GM18951 (cell line): ENCODE measurements at regions not wholly inside any gene's neighbourhood (a gene's known extent, or its start where the extent isn't known, plus 50 kb on each side); places are given as distances from the start of the nearest gene placed in this dataset.

Experiments
- POLR2A ChIP-seq: IDR thresholded peaks from 4 replicates; pipeline ENCODE4 v1.6.1; 2011; ENCODE audit warnings: mild to moderate bottlenecking; ENCODE audit not compliant: insufficient read length, insufficient read depth; ENCODE audit errors: extremely low read depth
- in situ Hi-C: fragments of 300-500 bp; cut with MboI; formaldehyde crosslinking; loops from one replicate; pipeline ENCODE4 v1.12.0; 2022; ENCODE audit warnings: low sequenced_read_pairs, mixed read lengths, inconsistent platforms; ENCODE audit not compliant: unreplicated experiment

- in situ Hi-C loops = no loop called here
- TF ChIP-seq POLR2A = no peak
These were observed 975.7 kb upstream of the ZEB2 start for GRCh38 chr2:145495590-145495989.

- TF ChIP-seq POLR2A = no peak
- in situ Hi-C loops = no loop called here
These were observed 974.5 kb upstream of the ZEB2 start for GRCh38 chr2:145494441-145494840.

- TF ChIP-seq POLR2A = no peak
These were observed 968.7 kb upstream of the ZEB2 start for GRCh38 chr2:145488571-145488970.

GRCh38 chr2:145484448-145485097, 964.7 kb upstream of the ZEB2 start:
- in situ Hi-C loops = no loop called here
- TF ChIP-seq POLR2A = no peak

More at GRCh38 chr2:145488571-145488970, 968.7 kb upstream of the ZEB2 start:
- in situ Hi-C loops = no loop called here

- no peak for TF ChIP-seq POLR2A
- in situ Hi-C loops = no loop called here
These were observed 963.9 kb upstream of the ZEB2 start for GRCh38 chr2:145483854-145484253.

DNA sequence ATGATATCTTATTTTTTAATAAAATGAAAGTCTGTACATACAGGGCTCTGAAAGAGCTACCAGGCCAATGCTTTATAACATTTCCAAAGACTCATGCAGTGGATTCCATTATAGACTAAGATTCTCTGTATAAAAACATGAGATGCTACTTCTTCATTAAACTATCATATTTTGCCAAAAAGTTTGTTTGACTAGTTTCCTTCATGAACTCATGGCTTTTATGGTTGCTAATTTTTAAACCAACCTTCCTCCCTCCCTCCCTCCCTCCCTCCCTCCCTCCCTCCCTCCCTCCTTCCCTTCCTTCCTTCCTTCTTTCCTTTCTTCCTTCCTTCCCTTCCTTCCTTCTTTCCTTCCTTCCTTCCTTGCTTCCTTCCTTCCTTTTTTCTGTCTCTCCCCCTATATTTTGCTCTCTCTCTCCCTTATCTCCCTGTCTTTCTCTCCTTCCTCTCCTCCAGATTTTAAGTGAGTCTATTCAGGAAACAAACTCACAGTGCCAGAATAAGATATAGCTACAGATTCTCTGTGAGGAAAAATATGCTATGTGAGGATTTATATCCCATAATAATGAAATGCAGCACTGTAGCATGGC, 961.5 kb upstream of the ZEB2 start:
- in situ Hi-C loops = no loop called here
- TF ChIP-seq POLR2A = no peak

GRCh38 chr2:145464866-145465265, 944.9 kb upstream of the ZEB2 start:
- in situ Hi-C loops = no loop called here
- no peak for TF ChIP-seq POLR2A

- TF ChIP-seq POLR2A = no peak
- in situ Hi-C loops = no loop called here
These were observed 940.2 kb upstream of the ZEB2 start for GRCh38 chr2:145460112-145460511.

DNA sequence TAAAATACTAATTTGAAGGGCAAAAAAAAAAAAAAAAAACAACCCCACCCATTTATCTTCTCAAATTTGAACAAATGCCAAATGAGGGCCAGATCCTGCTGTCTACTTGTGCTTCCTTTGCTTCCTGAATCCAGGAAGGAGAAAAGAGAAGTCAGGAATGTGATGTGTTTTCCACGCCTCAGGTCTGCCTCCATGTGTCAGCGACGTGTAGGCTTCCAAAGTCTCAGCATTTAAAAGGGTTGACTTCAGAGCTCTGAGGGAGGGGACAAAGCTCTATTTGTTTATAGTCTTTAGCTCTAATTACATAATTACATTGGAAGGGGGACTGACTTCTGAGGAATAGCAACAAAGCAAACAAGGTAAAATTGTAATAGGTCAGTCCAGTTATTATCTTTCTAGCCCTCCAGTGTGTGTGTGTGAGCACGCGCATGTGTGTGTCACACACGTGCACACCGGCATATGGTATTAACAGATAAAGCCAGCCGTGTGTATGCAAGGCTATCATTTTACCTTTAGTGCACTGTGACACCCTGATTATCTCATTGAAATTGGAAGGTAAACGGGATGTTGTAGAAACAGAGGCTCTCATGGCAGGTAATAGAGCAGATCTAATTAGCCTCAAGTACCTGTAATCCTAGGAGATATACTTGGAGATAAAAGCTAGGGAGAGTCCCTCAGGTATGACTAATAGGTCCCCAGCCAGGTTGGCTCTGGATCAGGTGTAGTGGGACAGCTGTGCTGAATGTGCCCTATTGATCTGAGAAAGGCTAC, 911.4 kb upstream of the ZEB2 start:
- in situ Hi-C loops = no loop called here
- no peak for TF ChIP-seq POLR2A

GRCh38 chr2:145423809-145424208, 903.9 kb upstream of the ZEB2 start:
- in situ Hi-C loops = no loop called here
- no peak for TF ChIP-seq POLR2A

- no peak for TF ChIP-seq POLR2A
- in situ Hi-C loops = no loop called here
These were observed 902.7 kb upstream of the ZEB2 start for GRCh38 chr2:145422576-145422975.

GRCh38 chr2:145421841-145422240, 901.9 kb upstream of the ZEB2 start:
- TF ChIP-seq POLR2A = no peak
- in situ Hi-C loops = no loop called here

DNA sequence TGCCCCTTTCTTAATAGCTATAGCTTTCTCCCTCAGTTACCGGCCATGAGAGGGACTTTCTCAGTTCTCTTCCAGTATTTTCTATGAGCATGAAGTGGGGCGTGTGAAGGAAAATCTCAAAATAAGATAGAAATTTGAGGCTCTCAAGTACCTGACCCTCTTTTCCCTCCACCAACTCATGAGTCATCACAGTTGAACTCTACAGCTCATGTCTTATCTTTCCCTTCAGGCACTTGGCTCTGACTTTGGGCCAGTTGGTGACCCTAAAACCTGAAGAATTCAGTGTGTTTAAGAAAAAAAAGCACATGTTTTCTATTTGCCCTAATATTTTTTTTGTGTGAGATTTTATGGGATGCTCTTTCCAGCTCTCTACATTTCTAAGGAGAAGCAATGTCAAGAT, 896.7 kb upstream of the ZEB2 start:
- TF ChIP-seq POLR2A = no peak
- in situ Hi-C loops = no loop called here

DNA sequence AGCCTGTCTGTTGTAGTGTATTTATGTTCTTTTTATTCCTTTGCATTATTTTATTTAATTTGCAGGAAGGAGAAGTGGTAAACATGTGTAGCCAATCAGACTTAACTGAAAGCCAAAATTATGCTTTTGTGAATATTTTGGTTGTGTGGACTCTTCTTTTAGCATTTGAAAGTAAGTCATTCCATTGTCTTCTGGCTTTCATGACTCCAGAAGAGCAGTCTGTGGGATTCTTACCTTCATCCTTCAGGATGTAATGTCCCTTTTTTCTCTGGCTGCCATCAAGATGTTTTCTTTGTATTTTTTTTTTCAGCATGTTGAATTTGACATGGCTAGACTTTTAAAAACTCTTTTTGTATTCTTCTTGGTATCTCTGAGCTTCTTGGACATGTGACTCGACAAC, 895.2 kb upstream of the ZEB2 start:
- in situ Hi-C loops = no loop called here
- TF ChIP-seq POLR2A = no peak
